ENCODE measurements at regions not wholly inside any gene's neighbourhood (a gene's known extent, or its start where the extent isn't known, plus 50 kb on each side); places are given as distances from the start of the nearest gene placed in this dataset.

GRCh38 chr3:117486719-117487716 is 777.4 kb downstream of the TUSC7 start:
- DNase-seq (peak in 2 of 3 donors; percentile 3 to 12), ATAC-seq (ENCODE audit: insufficient read depth, low FRiP score) (no peak)
- Histone ChIP-seq H3K9ac (ENCODE audit: insufficient read depth in 1 of 2, low read length in 2 of 2) (no peak overlapping the region), H3K4me3 (no peak overlapping the region), H3K27me3 (ENCODE audit: control insufficient read depth in 3 of 3, insufficient read depth in 3 of 3, low read length in 2 of 3) (no peaks in the 10 kb centered on the region), H3K36me3 (ENCODE audit: control insufficient read depth in 4 of 4, insufficient read depth in 4 of 4, low read length in 4 of 4) (no peaks in the 10 kb centered on the region), H3K4me1 (ENCODE audit: control insufficient read depth in 5 of 5, insufficient read depth in 5 of 5, low read length in 5 of 5) (peaks cover 0 to 8% (median 0%) of the 10 kb centered on the region in 5 donors), H3K9me3 (ENCODE audit: control insufficient read depth in 4 of 4, insufficient read depth in 3 of 4, low read length in 3 of 4) (no peaks in the 10 kb centered on the region), H3K27ac (ENCODE audit: low read depth in 1 of 2, low read length in 1 of 2) (no peak overlapping the region)
- 65 to 67% methylated on average over 5 of the region's 5 CpGs for WGBS, 2 donors
- TF ChIP-seq CTCF (IDR thresholded peaks at IDR 0.05; ENCODE audit: control extremely low read depth, extremely low read depth) = no peak

GRCh38 chr3:117488983-117489382 is 779.4 kb downstream of the TUSC7 start:
- Histone ChIP-seq H3K9me3 (ENCODE audit: control insufficient read depth in 4 of 4, insufficient read depth in 3 of 4, low read length in 3 of 4) (no peaks in the 10 kb centered on the region), H3K9ac (ENCODE audit: insufficient read depth in 1 of 2, low read length in 2 of 2) (no peak overlapping the region), H3K36me3 (ENCODE audit: control insufficient read depth in 4 of 4, insufficient read depth in 4 of 4, low read length in 4 of 4) (no peaks in the 10 kb centered on the region), H3K4me1 (ENCODE audit: control insufficient read depth in 5 of 5, insufficient read depth in 5 of 5, low read length in 5 of 5) (peaks cover 0 to 8% (median 0%) of the 10 kb centered on the region in 5 donors), H3K4me3 (no peak overlapping the region), H3K27ac (ENCODE audit: low read depth in 1 of 2, low read length in 1 of 2) (no peak overlapping the region), H3K27me3 (ENCODE audit: control insufficient read depth in 3 of 3, insufficient read depth in 3 of 3, low read length in 2 of 3) (no peaks in the 10 kb centered on the region)
- 77 to 80% methylated on average over 7 of the region's 7 CpGs for WGBS, 2 donors
- TF ChIP-seq CTCF (IDR thresholded peaks at IDR 0.05; ENCODE audit: control extremely low read depth, extremely low read depth) = no peak
- no peak for DNase-seq
- no peak for ATAC-seq (ENCODE audit: insufficient read depth, low FRiP score)

GRCh38 chr3:117489663-117490079 is 780.1 kb downstream of the TUSC7 start:
- DNase-seq (no peak), ATAC-seq (ENCODE audit: insufficient read depth, low FRiP score) (no peak)
- no peaks in the 10 kb centered on the region for H3K9me3 ChIP-seq (ENCODE audit: control insufficient read depth in 4 of 4, insufficient read depth in 3 of 4, low read length in 3 of 4)
- peaks cover 0 to 8% (median 0%) of the 10 kb centered on the region in 5 donors for H3K4me1 ChIP-seq (ENCODE audit: control insufficient read depth in 5 of 5, insufficient read depth in 5 of 5, low read length in 5 of 5)
- H3K4me3 ChIP-seq = no peak overlapping the region
- no peaks in the 10 kb centered on the region for H3K27me3 ChIP-seq (ENCODE audit: control insufficient read depth in 3 of 3, insufficient read depth in 3 of 3, low read length in 2 of 3)
- H3K27ac ChIP-seq (ENCODE audit: low read depth in 1 of 2, low read length in 1 of 2) = no peak overlapping the region
- no peak for TF ChIP-seq CTCF (IDR thresholded peaks at IDR 0.05; ENCODE audit: control extremely low read depth, extremely low read depth)
- no peak overlapping the region for H3K9ac ChIP-seq (ENCODE audit: insufficient read depth in 1 of 2, low read length in 2 of 2)
- no peaks in the 10 kb centered on the region for H3K36me3 ChIP-seq (ENCODE audit: control insufficient read depth in 4 of 4, insufficient read depth in 4 of 4, low read length in 4 of 4)
- 84 to 90% methylated on average over 2 of the region's 2 CpGs for WGBS, 2 donors
